NOMO-1 treated with DMSO at 0.1 percent for 48 hours (cell line): ENCODE measurements at regions not wholly inside any gene's neighbourhood (a gene's known extent, or its start where the extent isn't known, plus 50 kb on each side); places are given as distances from the start of the nearest gene placed in this dataset.

Experiments
- DNase-seq: peaks from one replicate; lab custom pipeline; 2025; ENCODE audit not compliant: unreplicated experiment; lab: John Stamatoyannopoulos, UW

DNA sequence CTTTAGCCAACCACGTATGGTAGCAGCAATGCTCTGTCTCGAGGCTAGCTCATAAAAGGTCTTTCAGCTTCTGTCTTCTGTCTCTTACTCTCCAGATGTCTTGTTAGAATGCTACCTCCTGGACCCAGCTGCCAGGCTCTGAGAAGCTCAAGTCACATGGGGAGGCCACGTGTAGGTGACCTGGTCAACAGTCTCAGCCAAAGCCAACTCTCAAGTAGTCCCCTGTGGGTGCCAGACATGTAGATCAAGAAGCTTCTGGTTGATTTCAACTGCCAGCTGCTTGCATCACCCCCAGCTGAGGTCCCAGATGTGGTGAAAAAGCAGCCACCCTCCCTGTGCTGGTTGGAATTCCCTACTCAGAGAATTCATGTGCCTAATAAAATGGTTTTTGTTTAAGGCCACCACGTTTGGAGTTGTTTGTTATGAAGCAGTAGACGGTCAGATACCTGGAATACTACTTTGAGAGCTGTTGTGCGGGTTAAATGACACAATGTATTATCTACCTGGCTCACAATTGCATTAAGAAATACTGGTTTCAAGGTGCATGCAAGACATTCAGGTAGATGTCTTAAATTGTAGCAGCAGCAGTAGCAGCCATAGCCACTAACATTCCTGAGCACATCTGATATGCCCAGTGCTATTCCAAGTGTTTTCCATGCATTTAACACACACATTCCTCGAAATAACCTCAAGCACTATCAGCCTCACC, 131.0 kb upstream of the RFC3 start:
- DNase-seq = no peak

DNA sequence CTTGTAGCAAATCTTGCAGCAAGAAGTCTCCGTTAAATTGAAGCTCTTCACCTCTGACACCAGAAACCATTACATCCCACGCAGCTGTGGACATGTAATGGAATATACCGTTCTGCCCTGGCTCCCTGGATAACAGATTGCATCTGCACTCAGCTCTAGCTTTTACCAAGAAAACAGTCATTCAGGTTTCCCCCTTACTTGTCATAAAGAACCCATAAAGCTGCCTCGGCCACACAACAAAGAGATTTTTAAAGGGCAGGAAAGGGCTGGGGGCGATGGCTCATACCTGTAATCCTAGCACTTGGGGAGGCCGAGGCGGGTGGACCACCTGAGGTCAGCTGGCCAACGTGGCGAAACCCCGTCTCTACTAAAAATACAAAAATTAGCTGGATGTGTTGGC, 127.6 kb upstream of the RFC3 start:
- no peak for DNase-seq

DNA sequence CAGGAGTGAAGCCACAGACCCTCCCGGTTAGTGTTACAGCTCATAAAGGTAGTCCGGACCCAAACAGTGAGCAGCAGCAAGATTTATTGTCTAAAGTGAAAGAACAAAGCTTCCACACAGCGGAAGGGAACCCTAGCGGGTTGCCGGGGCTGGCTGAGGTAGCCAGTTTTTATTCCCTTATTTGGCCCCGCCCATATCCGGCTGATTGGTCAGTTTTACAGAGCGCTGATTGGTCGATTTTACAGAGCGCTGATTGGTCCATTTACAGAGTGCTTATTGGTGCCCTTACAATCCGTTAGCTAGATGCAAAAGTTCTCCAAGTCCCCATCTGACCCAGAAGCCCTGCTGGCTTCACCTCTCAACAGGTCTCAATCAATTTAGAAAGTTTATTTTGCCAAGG, 126.0 kb upstream of the RFC3 start:
- DNase-seq = no peak

DNA sequence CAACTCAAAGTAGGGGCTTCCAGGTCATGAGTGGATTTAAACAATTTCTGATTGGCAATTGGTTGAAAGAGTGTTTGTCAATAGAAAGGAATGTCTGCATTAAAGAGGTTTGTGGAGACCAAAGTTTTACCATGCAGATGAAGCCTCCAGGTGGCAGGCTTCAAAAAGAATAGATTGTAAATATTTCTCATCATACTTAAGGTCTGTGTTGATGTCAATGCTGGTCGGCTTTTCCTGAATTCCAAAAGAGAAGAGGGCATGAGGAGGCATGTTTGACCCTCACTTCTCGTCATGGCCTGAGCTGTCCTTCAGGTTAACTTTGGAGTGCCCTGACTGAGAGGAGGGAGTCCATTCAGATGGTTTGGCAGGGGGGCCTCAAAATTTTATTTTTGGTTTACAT, 125.4 kb upstream of the RFC3 start:
- DNase-seq = no peak

DNA sequence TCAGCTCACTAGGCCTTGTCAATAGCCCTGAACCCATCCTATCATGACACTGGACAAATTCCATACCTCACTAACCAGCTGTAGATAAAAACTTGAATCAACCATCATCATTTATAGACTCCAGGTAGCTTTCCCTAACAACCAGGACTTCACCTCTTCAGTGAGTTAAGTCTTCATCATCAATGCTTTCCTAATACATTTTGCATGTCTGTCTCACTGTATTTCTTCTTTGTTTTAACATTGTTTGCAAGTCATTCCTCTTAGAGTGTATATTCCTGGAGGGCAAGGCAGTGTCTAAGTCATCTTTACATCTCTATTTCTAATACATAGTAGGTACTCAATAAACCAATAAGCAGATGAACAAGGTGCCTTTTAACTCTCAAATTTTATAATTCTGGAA, 123.4 kb upstream of the RFC3 start:
- no peak for DNase-seq

DNA sequence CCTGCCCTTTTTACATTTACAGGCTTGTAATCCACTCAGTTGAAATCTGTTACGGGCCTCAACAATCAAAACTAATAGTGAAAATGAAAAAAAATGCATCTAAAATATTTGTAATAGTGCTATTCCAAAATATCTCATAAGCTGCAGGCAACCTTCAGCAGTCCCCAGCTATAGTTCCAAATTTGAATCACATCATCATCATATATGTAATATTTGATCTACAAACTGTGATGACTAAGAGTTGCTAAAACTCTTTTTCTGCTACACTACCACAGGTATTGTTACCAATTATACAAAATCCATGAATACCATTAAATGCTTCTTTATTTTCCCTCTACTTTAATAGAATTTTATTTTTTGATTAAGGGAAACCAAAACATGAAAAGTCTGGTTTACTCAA, 121.4 kb upstream of the RFC3 start:
- DNase-seq = no peak

DNA sequence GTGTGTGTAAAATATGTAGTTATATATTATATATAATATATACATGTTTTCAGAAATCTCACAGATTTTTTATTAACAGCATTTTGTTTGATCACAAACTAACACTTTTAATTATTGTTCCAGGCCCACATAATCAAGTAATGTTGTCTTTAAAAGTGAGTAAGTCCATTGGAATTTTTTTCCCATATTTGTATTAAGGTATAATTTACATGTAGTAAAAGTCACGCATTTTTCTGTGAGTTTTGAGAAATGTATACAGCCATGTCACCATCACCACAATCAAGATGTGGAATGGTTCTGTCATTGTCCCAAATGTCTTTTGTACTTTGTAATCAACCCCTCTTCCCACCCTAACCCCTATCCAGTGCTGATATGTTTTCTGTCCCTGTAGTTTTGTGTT, 120.0 kb upstream of the RFC3 start:
- DNase-seq = no peak

DNA sequence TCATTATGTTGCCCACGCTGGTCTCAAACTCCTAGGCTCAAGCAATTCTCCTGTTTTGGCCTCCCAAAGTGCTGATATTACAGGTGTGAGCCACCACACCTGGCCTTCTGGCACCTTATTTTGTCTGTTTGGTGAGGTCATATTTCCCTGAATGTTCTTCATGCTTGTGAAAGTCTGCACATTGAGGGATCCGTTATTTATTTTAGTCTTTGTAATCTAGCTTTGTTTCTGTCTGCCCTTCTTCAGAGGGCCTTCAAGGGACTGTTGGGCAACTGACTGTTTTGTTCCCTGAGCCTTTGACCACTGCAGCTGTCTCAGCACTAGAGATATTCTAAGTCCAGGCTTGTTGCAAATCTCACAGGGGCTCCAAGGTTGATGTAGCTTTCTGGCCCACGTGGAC, 110.5 kb upstream of the RFC3 start:
- no peak for DNase-seq

DNA sequence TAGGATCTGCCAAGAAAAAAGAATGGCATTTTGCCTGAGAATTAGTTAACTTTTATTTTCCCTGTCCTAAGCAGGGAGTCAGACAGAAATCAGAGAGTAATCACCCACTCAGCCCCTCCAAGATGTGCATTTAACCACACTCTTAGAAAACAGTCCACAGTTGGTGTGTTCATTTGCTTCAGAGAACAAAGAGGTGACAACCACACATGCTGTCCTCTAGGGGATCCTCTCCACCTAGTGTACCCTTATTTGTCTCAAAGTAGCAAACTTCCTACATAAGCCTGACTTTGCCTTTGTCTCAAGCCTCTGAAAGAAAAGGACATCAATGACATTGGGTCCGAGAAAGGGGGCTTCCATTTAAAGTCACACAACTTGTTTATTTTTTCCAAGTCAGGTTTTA, 107.0 kb upstream of the RFC3 start:
- peak; percentile 13 for DNase-seq

DNA sequence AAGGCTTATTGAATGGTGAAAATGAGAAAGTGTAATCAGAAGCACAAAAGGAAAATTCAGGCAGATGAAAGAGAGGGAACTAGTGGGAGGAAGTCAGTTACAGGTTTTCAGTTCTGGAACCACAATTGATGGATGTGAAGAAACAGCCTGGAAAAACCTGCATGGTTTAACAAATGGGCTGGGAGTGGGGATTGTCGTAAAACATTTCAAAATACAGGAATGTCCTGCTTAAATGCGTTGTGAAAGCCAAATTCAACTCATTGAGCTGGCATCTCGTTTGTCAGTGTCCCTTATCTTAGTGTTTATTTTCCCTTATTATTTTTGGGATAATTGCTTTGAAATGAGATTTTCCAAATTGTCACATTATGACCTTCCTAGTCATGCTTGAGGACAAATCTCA, 106.5 kb upstream of the RFC3 start:
- no peak for DNase-seq

DNA sequence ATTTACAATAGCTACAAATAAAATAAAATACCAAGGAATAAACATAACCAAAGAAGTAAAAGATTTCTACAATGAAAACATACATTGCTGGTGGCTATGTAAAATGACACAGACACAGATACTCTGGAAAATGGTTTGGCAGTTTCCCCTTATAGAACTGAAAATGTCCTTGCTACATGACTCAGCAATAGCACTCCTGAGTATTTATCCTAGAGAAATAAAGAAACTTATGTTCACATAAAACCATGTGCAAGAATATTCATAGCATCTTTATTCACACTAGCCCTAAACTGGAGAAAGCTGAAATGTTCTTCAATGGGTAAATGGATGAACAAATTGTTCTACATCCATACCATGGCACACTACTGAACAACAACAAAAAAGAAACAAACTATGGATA, 100.2 kb upstream of the RFC3 start:
- no peak for DNase-seq

DNA sequence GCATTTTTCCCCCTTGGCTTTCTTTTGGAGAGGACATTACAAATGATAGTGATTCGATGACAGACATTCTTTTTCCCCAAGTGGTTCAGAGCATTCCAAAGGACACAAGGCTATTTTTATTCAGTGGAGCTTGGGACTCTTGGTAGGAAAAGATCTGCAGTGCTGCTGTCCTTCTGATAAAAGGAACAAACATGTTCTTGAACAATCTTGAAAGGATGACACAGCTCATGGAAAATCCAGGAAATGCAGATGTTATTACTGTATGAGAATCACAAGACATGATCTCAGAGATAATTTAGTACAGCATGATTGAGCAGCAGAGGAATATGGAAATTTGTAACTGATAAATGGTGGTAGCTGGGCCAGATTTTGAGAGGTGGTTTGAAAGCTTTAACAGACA, 96.2 kb upstream of the RFC3 start:
- DNase-seq = no peak

DNA sequence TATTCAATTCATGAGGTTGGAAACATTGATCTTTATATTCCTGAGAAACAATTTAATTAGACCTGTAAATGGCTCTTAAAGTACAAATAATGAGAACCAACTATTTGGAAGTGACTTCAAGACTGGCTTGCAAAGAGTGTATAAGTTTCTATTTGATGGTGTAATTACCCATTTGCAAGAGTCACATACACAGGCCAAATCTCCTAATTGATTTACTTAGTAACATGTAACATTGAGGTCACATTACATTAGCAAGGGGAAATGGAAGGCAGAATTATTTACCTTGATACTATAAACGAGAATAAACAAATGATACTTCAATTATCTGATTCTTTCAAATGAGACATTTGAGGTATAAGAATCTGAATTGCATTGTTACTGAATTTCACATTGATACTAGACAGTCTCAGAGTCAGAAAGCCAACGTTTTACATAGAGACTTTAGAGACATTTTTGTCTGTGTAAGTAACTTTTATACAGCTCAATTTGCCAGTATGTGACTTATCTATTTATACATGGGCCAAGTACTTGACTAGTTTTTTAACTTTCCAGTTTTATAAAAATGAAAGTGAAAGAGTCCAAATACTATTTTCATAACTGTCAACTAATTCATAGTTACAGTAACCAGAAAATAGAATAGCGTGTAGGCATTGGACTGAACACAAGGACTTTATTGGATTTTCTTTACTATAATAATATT, 95.6 kb upstream of the RFC3 start:
- DNase-seq = no peak

DNA sequence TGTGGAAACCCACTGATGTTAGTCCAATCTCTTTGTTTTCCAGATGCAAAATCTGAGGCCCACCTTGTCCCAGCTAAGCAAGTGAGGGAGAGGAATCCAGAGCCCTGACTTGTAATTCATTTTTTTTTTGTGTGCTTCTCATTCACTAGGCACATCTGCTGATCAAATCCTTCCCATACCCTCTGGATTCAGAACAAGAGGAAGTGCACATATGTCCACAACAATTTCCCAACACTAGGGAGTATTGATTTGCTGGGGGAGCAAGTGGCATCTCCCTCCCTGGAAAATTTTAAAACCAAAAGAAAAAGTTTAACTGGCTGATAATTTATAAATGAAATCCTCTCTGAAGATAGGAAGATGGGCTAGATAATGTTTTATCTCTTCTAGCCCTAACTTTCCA, 94.6 kb upstream of the RFC3 start:
- DNase-seq = no peak

DNA sequence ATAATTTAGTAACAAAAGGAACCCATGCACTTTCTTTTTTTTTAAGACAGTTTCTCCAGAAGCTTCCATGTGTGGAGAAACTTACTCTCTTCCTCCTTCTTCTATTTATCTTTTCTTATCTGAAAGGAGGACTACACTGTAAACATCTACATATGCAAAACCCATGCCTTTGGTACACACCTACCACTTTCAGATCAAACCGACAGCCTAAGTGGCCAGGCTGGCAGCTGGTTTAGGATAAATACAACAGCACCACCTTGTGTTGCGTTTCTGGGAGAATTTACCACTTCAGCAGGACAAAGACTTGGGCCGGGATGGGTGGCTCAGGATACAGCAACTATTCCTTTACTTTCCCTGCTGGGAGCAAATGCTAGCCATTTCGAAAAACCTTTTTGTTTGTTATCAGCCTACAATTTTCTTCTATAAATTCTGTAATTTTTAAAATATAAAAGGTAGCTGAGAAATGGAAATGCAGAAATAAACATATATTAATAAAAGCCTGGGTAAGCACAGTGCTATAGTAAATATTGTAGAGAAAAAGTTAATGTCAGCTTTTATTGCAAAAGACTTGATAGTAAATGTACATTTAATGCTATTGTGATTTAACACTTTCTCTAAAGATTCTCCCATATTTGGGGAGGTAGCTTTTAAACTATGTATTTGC, 94.0 kb upstream of the RFC3 start:
- peak; percentile 72 for DNase-seq

DNA sequence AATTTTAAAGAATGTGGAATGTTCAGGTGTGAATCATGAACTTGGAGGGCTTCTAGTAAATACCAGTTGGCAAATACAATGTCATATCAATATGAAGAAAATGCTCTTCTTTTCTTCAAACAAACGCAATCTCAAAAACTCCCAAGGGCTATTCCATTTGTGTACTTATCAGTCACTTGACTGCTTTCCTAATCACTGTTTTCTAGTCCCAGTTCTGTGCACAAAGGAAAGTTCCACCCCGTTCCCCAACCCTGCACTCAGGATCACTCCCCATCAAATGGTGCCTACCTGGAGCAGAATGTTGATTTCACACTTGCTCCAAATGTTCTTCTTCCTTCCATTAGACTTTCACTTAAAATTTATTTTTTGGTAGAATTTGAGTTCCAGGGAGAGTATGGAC, 92.6 kb upstream of the RFC3 start:
- no peak for DNase-seq

DNA sequence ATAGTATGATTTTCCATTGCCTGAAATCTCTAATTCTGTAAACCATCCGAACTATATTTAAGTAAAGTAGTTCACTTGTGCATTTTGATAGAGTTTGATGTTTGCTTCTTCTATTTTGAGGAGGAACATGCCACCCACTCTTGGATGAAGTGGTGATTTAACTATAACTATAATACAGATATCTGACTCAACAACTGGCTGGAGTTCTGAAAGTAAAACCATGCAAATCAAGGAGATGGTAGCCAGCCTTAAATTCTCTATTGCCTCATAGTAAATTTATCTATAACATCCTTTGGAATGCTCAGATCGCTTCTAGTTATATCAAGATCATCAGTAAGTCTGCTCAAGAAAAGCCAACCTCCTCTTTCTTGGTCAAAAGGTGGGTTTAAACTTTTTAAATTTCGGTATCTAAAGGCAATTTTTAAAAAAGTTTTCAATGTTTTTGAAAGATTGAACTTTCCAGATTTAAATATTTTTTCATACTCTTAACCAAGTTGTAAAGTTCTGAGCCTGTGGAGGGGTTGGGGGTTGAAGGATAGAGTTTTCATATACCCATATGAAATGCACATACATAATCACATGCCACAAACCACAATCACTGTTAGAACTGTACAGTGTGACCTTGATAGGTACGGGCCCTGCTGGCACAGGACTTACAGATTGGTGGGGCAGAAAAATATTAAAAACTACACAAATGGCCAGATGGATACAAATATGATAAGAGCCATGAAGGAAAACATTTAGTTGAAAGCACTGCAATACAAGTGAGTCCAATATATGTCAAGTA, 90.5 kb upstream of the RFC3 start:
- DNase-seq = no peak

DNA sequence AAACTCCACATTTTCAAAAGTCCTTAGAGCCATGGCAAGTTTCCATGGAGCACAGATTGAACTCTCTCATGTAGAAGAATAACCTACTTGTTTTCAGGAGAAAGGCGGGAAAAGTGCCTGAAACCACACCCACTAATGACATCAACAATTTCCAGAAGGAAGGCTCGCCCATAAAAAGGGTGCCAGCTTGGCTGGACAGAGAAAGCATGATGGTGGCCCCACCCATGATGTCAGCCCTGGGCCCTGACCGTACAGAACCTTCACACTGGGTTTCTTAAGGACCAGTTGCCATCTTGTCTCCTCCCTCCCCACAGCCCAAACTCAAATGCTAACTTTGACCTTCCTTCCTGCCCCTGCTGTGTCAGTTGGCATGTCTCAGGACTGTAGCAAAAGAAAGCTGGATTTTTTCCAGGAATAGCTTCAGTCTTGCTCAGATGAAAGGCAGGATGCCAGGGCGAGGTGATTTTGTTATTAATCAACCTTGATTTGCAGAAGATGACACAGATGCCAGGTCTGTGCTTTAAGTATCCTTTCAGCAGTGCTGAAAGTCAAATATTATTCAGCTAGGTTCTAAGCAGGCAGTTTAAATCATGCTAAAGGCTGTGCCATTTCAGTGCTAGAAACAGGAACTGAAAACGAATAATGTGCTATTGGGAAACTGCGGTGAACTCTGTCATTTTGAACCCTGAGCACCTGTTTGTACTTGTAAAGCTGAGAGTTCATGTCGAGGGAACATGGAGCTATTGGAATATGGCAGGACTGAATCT, 89.5 kb upstream of the RFC3 start:
- peak; percentile 95 for DNase-seq

DNA sequence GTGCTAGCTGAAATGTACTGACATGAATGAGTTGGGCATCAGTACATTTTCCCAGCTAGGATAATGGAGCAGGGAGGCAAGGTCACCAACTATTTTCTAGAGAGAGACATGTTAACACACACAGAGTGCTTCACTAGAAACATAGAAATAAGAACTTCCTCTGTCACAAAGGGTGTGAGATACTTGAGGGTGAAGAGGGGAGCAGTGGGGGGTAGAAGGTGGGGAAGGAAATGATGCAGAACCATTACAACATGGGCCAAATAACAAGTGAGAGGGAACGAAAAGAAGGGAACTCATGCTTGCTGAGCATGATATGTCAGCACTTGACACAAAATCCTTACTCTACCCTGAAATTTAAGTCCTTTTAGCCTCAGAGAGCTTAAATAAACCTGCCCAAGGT, 87.8 kb upstream of the RFC3 start:
- peak; percentile 85 for DNase-seq

DNA sequence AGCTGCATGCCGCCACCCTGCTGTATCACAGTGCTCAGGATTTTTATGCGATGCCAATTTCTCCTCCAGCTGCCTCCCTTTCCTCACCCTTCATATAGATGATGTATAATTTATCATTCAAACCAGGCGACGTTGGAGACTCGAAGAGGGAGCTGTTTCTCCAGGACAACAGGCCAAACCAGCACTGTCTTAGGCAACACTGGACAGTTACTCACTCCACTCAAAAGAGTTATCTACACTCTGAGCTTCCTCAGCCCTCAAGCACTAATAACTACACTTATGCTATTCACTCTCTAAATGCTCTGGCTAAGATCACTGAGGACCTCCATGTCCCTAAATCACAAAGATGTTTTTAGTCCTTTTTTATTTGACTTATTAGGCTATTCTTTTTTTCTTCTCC, 87.3 kb upstream of the RFC3 start:
- no peak for DNase-seq

DNA sequence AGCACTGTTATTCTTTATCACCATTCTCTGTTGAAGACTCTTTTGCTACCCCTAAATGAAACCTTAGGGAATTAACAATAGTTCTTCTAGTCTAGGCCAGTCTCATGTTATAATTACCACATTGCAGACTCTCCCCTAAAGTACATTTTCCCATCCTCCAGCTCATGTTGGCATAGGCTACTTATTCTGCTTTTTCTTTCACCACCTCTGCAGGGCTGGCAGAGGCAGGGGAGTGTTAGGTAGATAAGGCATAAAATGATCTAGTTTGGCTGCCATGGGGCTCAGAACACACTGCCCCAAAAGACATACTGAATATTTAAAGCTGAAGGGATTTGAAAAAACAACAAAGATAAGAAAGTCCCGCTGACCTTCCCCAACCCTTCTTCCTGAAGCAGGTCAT, 82.7 kb upstream of the RFC3 start:
- no peak for DNase-seq
